Astrocyte of the spinal cord (primary cell): ENCODE measurements at regions not wholly inside any gene's neighbourhood (a gene's known extent, or its start where the extent isn't known, plus 50 kb on each side); places are given as distances from the start of the nearest gene placed in this dataset.

Experiments used
- DNase-seq: peaks from one replicate; pipeline ENCODE4 v3.0.0; 2011; ENCODE audit warnings: low read depth, low spot score
- H3K4me3 ChIP-seq: 2 replicates; pipeline ENCODE4 v1.5.1; 2011; ENCODE audit warnings: low read depth, mild to moderate bottlenecking, low read length, moderate library complexity
- in situ Hi-C: cut with HindIII; loops from 2 replicates; pipeline ENCODE4 v1.10.0; 2017; ENCODE audit warnings: low sequenced_read_pairs
- TF ChIP-seq, protein P1 (sequence below): IDR thresholded peaks from 2 replicates; pipeline ENCODE4 v1.5.1; 2012; ENCODE audit warnings: low read depth, mild to moderate bottlenecking, low read length, inconsistent platforms

DNA sequence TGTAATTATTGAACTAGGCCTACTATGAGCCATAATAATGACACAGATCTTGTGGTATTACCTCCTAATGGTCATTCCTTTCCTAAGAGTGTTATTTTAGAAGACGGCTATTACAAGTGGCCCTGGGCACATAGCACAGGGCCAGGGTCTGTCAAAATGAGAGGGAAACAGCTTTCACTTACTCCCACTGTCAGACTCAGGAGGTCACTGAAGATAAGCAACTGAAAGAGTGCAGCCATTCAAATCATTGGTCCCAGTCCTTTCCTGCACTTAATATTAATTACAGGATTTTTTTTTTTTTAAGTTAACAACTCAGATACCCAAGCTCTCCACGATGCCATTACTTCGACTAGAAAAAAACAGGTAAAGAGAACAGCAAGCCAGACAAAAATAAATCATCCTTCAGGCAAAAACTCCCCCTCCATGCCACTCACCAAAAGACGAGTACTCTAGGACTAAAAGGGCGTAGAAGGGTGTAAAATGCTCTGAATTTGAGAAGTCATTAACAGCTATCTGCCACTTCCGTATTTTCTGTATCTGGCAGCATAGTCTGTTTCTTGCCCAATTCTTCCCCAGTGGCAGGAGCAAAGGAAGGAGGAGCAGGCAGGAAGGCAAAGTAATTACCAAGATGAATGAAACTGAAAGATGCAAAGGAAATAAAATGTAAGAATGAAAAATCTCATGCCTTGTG lies 87.4 kb downstream of the ZNF608 start:
- no peak overlapping the region for H3K4me3 ChIP-seq
- TF ChIP-seq, protein P1, sequence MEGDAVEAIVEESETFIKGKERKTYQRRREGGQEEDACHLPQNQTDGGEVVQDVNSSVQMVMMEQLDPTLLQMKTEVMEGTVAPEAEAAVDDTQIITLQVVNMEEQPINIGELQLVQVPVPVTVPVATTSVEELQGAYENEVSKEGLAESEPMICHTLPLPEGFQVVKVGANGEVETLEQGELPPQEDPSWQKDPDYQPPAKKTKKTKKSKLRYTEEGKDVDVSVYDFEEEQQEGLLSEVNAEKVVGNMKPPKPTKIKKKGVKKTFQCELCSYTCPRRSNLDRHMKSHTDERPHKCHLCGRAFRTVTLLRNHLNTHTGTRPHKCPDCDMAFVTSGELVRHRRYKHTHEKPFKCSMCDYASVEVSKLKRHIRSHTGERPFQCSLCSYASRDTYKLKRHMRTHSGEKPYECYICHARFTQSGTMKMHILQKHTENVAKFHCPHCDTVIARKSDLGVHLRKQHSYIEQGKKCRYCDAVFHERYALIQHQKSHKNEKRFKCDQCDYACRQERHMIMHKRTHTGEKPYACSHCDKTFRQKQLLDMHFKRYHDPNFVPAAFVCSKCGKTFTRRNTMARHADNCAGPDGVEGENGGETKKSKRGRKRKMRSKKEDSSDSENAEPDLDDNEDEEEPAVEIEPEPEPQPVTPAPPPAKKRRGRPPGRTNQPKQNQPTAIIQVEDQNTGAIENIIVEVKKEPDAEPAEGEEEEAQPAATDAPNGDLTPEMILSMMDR = no peak
- no peak for DNase-seq
- in situ Hi-C loops = no loop called here

DNA sequence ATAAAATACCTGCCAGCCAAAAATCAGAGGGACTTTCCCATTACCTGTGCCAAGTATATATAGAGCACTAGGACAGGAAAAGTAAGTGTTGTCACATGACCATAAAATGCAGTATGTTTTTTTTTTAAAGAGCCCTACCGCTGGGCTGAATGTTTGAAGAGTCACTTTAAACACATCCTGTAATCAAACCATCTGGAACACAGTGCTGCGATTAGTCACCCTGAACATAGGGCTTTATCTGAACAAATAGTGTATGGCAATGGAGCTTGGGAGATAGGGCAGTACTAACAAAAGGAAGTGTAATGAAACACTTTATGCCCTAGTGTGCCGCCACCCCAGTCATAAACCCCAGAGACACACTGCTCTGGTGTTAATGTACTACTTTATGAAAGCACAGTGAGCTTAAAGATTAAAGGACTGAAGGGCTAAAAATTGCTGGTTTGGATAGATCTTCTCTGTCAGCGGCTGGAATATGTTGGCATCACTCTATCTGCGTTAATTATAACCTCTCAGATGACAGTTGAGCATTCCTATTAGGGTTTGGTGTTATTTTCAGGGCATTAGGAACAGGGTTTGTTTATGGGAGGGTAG lies 90.4 kb downstream of the ZNF608 start:
- in situ Hi-C loops = no loop called here
- DNase-seq = peak; percentile 92
- H3K4me3 ChIP-seq = no peak overlapping the region
- TF ChIP-seq, protein P1 = no peak

DNA sequence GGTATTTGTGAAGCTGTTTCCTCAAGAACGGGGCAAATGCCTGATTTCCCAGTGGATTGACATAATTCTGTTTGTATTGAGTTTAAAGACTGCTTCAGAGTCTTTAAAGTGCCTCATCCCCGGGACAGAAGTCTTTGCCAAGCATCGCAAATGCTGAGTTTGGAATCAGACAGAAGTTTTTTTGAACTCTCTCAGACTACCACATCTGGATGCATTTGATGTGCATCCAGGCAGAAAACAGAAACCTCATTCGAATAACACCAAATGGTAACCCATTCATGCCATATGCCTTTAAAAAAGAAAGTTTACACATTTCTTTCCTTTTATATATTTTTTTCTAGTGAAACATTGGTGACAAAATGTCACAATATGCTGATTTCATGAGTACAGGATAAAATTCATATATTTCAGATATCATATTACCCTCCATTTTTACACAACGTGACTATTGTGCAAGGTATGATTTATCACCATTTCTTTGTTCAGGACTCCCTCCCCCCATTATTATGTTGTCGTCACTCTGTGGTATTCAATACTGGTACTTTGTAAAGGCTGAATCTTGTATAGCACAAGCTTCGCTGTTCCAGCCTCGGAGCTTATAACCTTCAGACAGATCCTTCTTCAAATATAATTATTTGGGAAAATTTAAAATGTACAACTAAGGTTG lies 91.1 kb downstream of the ZNF608 start:
- TF ChIP-seq, protein P1 = no peak
- H3K4me3 ChIP-seq = peak overlapping the region; percentile 6
- peak; percentile 83 for DNase-seq
- in situ Hi-C loops = no loop called here

DNA sequence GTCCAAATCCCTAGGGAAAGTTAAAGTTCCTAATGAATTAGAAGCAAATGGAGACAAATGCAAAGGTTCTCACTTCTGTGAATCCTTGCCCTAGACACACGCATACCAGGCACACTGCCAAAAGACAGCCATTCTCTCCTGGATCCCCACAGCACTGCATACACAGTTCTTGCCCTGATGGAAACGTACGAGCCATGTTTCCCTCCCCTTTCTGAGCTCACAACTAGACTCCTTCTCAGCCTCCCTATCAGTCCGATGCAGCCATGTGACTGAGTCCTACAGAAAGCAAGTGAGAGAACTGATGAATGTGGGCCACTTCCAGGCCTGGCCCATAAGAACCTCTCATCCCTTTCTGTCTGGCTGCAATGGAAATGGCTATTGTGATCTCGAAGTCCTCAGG lies 92.0 kb downstream of the ZNF608 start:
- in situ Hi-C loops = no loop called here
- no peak overlapping the region for H3K4me3 ChIP-seq
- TF ChIP-seq, protein P1 = no peak
- no peak for DNase-seq

DNA sequence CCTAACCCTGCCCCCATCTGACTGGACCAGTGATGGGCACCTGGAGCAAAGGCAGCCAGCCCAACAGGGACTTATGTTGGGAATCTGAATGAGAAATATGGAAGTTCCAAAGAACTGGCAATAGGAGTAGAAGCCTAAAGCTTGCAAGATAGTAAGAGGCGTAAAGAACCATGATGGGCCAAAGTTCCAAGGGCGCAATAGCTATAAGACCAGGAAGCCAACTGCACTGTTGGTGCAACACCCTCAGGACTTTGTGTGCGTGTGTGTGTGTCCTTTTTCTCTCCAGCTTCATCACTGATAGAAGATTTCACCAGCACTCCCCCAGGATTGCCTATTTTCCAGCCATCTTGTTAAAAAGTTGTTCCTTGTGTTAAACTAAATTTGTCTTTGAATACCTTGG lies 92.8 kb downstream of the ZNF608 start:
- H3K4me3 ChIP-seq = no peak overlapping the region
- TF ChIP-seq, protein P1 = no peak
- in situ Hi-C loops = no loop called here
- no peak for DNase-seq

DNA sequence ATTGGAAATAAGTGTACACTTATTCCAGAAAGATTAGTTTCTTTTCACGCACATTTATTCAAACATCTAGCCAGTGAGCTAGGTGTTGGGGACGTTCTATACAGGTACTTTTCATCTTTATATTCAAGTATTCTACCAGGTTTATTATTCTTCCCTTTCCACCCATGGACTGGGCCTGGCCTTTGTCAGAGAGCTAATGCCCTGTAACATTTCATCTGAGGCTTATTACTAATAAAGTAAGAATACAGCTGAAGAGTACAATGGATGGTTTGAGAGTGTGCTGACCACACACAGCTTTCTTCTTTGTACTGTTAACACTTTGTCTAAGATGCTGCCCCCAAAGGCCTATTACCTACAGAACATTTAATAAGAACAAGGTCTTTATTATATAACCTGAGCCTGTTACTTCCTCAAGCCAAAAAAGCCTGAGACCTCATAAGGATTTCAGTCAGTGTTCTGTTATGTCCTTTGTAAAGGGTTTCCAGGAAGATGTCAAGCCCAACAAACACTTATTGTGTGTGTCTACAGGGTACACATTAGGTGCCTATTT lies 93.5 kb downstream of the ZNF608 start:
- DNase-seq = no peak
- no peak overlapping the region for H3K4me3 ChIP-seq
- TF ChIP-seq, protein P1 = no peak
- in situ Hi-C loops = no loop called here
